ENCODE measurements at regions not wholly inside any gene's neighbourhood (a gene's known extent, or its start where the extent isn't known, plus 50 kb on each side); places are given as distances from the start of the nearest gene placed in this dataset.

- DNase-seq (ENCODE audit: low spot score): no peak
- in situ Hi-C loops (cut with MboI; ENCODE audit: low sequenced_read_pairs, unreplicated experiment): loop anchor here (5.0 kb wide), 1 partner anchor 220 kb away; no protein-coding TSS in a partner anchor
- TF ChIP-seq CTCF (IDR thresholded peaks at IDR 0.05; ENCODE audit: borderline replicate concordance, control extremely low read depth, extremely low read depth, insufficient read depth, missing control alignments): no peak
Measured at GRCh38 chr18:23352042-23352441, 101.0 kb upstream of the RIOK3 start.

GRCh38 chr18:23353459-23353858 is 99.6 kb upstream of the RIOK3 start:
- no peak for TF ChIP-seq CTCF (IDR thresholded peaks at IDR 0.05; ENCODE audit: borderline replicate concordance, control extremely low read depth, extremely low read depth, insufficient read depth, missing control alignments)
- DNase-seq (ENCODE audit: low spot score): no peak
- in situ Hi-C loops (cut with MboI; ENCODE audit: low sequenced_read_pairs, unreplicated experiment): loop anchor here (5.0 kb wide), 1 partner anchor 221 kb away; no protein-coding TSS in a partner anchor

GRCh38 chr18:23354625-23355024 is 98.5 kb upstream of the RIOK3 start:
- in situ Hi-C loops (cut with MboI; ENCODE audit: low sequenced_read_pairs, unreplicated experiment): loop anchor here (5.0 kb wide), 1 partner anchor 222 kb away; no protein-coding TSS in a partner anchor
- no peak for DNase-seq (ENCODE audit: low spot score)
- TF ChIP-seq CTCF (IDR thresholded peaks at IDR 0.05; ENCODE audit: borderline replicate concordance, control extremely low read depth, extremely low read depth, insufficient read depth, missing control alignments): no peak

GRCh38 chr18:23355206-23355605 is 97.9 kb upstream of the RIOK3 start:
- no peak for TF ChIP-seq CTCF (IDR thresholded peaks at IDR 0.05; ENCODE audit: borderline replicate concordance, control extremely low read depth, extremely low read depth, insufficient read depth, missing control alignments)
- in situ Hi-C loops (cut with MboI; ENCODE audit: low sequenced_read_pairs, unreplicated experiment): no loop called here
- DNase-seq (ENCODE audit: low spot score): no peak

- TF ChIP-seq CTCF (IDR thresholded peaks at IDR 0.05; ENCODE audit: borderline replicate concordance, control extremely low read depth, extremely low read depth, insufficient read depth, missing control alignments): no peak
- DNase-seq (ENCODE audit: low spot score): no peak
- in situ Hi-C loops (cut with MboI; ENCODE audit: low sequenced_read_pairs, unreplicated experiment): no loop called here
Measured at GRCh38 chr18:23356424-23356823, 96.7 kb upstream of the RIOK3 start.

GRCh38 chr18:23356915-23357601 is 96.0 kb upstream of the RIOK3 start:
- DNase-seq (ENCODE audit: low spot score): no peak
- no peak for TF ChIP-seq CTCF (IDR thresholded peaks at IDR 0.05; ENCODE audit: borderline replicate concordance, control extremely low read depth, extremely low read depth, insufficient read depth, missing control alignments)
- in situ Hi-C loops (cut with MboI; ENCODE audit: low sequenced_read_pairs, unreplicated experiment): no loop called here
